Karpas-422 (cell line): ENCODE measurements at regions not wholly inside any gene's neighbourhood (a gene's known extent, or its start where the extent isn't known, plus 50 kb on each side); places are given as distances from the start of the nearest gene placed in this dataset.

Source experiments
- DNase-seq: peaks from one replicate; pipeline ENCODE4 v3.0.0-alpha.2; 2015
- H2AFZ ChIP-seq: fragments of 200-600 bp; sonication (generic); 2 replicates; pipeline ENCODE4 v1.6.1; 2014; ENCODE audit warnings: antibody characterized with exemption, low read length, mixed read lengths
- H3K27ac ChIP-seq: fragments of 200-600 bp; sonication (generic); 2 replicates; pipeline ENCODE4 v1.5.1; 2014; ENCODE audit warnings: mild to moderate bottlenecking, low read length, moderate library complexity
- H3K27me3 ChIP-seq: fragments of 200-600 bp; sonication (generic); 2 replicates; pipeline ENCODE4 v1.6.1; 2014; ENCODE audit warnings: low read length, mixed read lengths
- H3K36me3 ChIP-seq: fragments of 200-600 bp; sonication (generic); 2 replicates; pipeline ENCODE4 v1.6.1; 2014; ENCODE audit warnings: low read length, mixed read lengths; ENCODE audit not compliant: insufficient read depth
- H3K4me1 ChIP-seq: fragments of 200-600 bp; sonication (generic); 2 replicates; pipeline ENCODE4 v1.6.1; 2014; ENCODE audit warnings: mild to moderate bottlenecking, low read length, mixed read lengths
- H3K4me2 ChIP-seq: fragments of 200-600 bp; sonication (generic); 2 replicates; pipeline ENCODE4 v1.6.1; 2014; ENCODE audit warnings: low read length, low read depth, mild to moderate bottlenecking; ENCODE audit not compliant: poor library complexity, severe bottlenecking
- H3K4me3 ChIP-seq: fragments of 200-600 bp; sonication (generic); 2 replicates; pipeline ENCODE4 v1.5.1; 2014; ENCODE audit warnings: mild to moderate bottlenecking, antibody characterized with exemption, low read length, mixed read lengths
- H3K79me2 ChIP-seq: fragments of 200-600 bp; sonication (generic); 2 replicates; pipeline ENCODE4 v1.6.1; 2014; ENCODE audit warnings: mild to moderate bottlenecking, low read length, mixed read lengths
- H3K9ac ChIP-seq: fragments of 200-600 bp; sonication (generic); 2 replicates; pipeline ENCODE4 v1.6.0; 2014; ENCODE audit warnings: low read length
- H3K9me2 ChIP-seq: fragments of 200-600 bp; sonication (generic), shearing (Covaris generic); replicated peaks from 2 replicates; pipeline ENCODE4 v1.6.0; 2014; ENCODE audit warnings: mild to moderate bottlenecking, low read length, moderate library complexity; ENCODE audit not compliant: insufficient read depth
- H3K9me3 ChIP-seq: fragments of 300-700, 200-600 bp; sonication (generic); 2 replicates; pipeline ENCODE4 v1.6.1; 2014; ENCODE audit warnings: low read length, mixed read lengths
- H4K20me1 ChIP-seq: fragments of 200-600 bp; sonication (generic); 2 replicates; pipeline ENCODE4 v1.6.1; 2014; ENCODE audit warnings: mild to moderate bottlenecking, antibody characterized with exemption, low read length, low read depth; ENCODE audit not compliant: insufficient read depth

GRCh38 chr2:16487686-16488085 lies 177.9 kb downstream of the CYRIA start:
- Histone ChIP-seq H3K27ac (no peak overlapping the region), H3K9me3 (no peaks in the 10 kb centered on the region), H3K9ac (no peak overlapping the region), H3K27me3 (no peaks in the 10 kb centered on the region), H3K4me1 (no peaks in the 10 kb centered on the region), H3K4me2 (no peak overlapping the region), H4K20me1 (no peaks in the 10 kb centered on the region), H3K9me2 (no peaks in the 10 kb centered on the region), H3K36me3 (no peaks in the 10 kb centered on the region), H3K4me3 (no peak overlapping the region), H3K79me2 (no peaks in the 10 kb centered on the region), H2AFZ (no peak overlapping the region)
- peak; percentile 56 for DNase-seq

- Histone ChIP-seq H3K27me3 (no peaks in the 10 kb centered on the region), H3K79me2 (no peaks in the 10 kb centered on the region), H3K4me3 (no peak overlapping the region), H3K36me3 (no peaks in the 10 kb centered on the region), H3K9ac (no peak overlapping the region), H3K9me3 (no peaks in the 10 kb centered on the region), H3K27ac (no peak overlapping the region), H3K4me1 (no peaks in the 10 kb centered on the region), H3K4me2 (no peak overlapping the region), H4K20me1 (no peaks in the 10 kb centered on the region), H2AFZ (no peak overlapping the region), H3K9me2 (no peaks in the 10 kb centered on the region)
- DNase-seq: no peak
These were observed 180.4 kb downstream of the CYRIA start for GRCh38 chr2:16485251-16485650.

DNA sequence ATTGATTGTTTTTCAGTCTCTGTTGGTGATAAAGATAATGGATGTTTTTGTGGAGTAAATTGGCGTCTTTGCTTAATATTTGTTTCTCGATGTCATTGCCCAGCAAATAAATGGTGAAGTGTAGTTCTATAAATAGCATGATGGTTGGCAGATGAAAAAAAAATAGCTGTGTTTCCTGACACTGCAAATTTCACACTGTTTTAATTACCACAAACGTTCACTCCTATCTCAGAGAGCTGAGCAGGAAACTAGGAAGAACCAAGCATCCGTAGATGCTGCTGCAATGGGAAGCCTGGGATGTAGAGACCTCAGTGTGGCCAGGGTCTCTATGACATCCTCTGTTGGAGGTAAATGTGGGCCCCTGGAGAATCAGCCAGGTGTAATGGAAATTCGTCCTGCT lies 183.2 kb downstream of the CYRIA start:
- Histone ChIP-seq H3K9ac (no peak overlapping the region), H4K20me1 (no peaks in the 10 kb centered on the region), H3K4me2 (no peak overlapping the region), H3K79me2 (no peaks in the 10 kb centered on the region), H3K4me1 (no peaks in the 10 kb centered on the region), H3K4me3 (no peak overlapping the region), H3K9me2 (no peaks in the 10 kb centered on the region), H3K27me3 (no peaks in the 10 kb centered on the region), H2AFZ (no peak overlapping the region), H3K36me3 (no peaks in the 10 kb centered on the region), H3K27ac (no peak overlapping the region), H3K9me3 (no peaks in the 10 kb centered on the region)
- no peak for DNase-seq

- H3K4me3 ChIP-seq: no peak overlapping the region
- H3K27ac ChIP-seq: no peak overlapping the region
- H3K9ac ChIP-seq: no peak overlapping the region
- no peaks in the 10 kb centered on the region for H3K4me1 ChIP-seq
- no peak overlapping the region for H2AFZ ChIP-seq
- no peaks in the 10 kb centered on the region for H3K9me3 ChIP-seq
- H3K27me3 ChIP-seq: no peaks in the 10 kb centered on the region
- no peaks in the 10 kb centered on the region for H3K79me2 ChIP-seq
- no peaks in the 10 kb centered on the region for H4K20me1 ChIP-seq
- H3K4me2 ChIP-seq: no peak overlapping the region
- DNase-seq: no peak
- H3K36me3 ChIP-seq: no peaks in the 10 kb centered on the region
- H3K9me2 ChIP-seq: no peaks in the 10 kb centered on the region
These were observed 184.3 kb downstream of the CYRIA start for GRCh38 chr2:16481351-16481750.

DNA sequence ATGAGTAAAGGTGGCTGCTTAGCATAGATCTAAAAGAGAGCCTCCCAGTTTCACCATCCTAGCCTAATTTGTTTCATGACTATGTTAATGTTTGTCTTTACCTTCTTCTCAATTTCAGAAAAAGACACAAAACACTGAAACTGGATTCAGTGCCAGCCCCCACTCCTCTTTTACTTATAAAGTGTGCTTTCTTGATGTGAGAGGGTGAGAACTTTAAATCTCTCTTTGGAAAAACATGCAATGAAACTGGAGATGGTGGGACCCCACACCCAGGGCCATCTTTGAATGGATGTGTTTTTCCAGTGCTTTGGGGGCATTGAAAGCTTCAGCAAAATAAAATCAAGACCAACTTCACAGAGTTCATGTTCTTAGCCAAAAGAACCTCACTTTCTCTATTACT lies 185.9 kb downstream of the CYRIA start:
- Histone ChIP-seq H3K4me2 (no peak overlapping the region), H3K4me3 (no peak overlapping the region), H2AFZ (no peak overlapping the region), H3K9me3 (no peaks in the 10 kb centered on the region), H3K4me1 (no peaks in the 10 kb centered on the region), H3K27me3 (no peaks in the 10 kb centered on the region), H3K79me2 (no peaks in the 10 kb centered on the region), H3K9ac (no peak overlapping the region), H3K36me3 (no peaks in the 10 kb centered on the region), H3K9me2 (no peaks in the 10 kb centered on the region), H4K20me1 (no peaks in the 10 kb centered on the region), H3K27ac (no peak overlapping the region)
- DNase-seq: no peak

DNA sequence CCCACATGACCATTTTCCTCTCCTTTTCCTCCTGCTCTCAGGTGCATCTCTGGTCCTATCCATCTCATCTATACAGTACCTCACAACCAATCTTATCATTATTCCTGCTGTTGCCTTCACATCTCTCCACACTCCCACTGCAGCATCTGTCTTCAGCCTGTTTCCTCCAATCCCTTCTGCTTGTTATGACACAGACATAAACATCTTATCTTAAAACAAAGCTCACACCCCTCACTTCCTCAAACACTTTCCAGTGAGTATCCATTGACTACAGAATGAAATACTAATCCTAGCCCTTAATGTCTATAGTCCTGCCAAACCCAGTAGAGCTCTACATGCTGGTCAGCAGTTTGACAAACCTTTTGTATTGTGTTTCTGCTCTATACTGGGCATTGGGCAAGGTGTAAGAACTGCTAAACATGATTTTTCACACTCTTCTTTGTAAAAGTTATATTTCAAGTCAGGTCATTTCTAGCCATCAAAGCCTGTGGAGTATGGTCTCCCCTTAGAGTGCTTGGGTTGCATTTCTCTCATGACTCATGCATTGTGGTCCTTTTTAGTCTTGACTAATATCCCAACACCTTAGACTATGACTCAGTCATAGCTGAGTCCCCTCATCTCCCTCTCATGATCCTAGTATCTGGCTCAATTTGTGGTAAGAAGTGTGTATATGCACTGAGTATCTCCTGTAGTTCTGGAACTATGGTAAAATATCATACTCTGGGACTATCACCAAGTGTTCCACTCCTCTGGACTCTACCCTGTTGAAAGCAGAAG lies 187.0 kb downstream of the CYRIA start:
- Histone ChIP-seq H3K4me1 (no peaks in the 10 kb centered on the region), H3K36me3 (no peaks in the 10 kb centered on the region), H3K4me2 (no peak overlapping the region), H3K27me3 (no peaks in the 10 kb centered on the region), H4K20me1 (no peaks in the 10 kb centered on the region), H3K4me3 (no peak overlapping the region), H3K9me3 (no peaks in the 10 kb centered on the region), H3K9ac (no peak overlapping the region), H3K79me2 (no peaks in the 10 kb centered on the region), H2AFZ (no peak overlapping the region), H3K9me2 (no peaks in the 10 kb centered on the region), H3K27ac (no peak overlapping the region)
- no peak for DNase-seq

DNA sequence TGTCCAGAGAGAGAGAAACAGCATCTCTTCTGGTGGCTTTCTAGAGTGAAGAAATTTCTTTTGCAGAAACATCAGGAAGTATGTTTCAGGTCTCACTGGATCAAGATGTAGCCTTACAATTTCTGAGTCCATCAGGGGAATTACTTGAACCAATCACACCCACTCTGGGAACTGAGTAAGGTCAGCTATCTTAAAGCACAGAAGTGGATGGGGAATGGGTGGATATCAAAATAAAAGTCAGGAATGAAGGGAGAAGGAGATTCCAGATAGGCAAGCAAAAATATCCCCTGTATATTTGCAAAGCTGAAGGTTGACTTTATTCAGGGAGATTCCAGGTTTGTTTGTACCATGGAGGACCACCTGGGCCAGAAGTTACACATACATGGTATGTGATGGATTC lies 188.0 kb downstream of the CYRIA start:
- H3K9me3 ChIP-seq: no peaks in the 10 kb centered on the region
- H3K79me2 ChIP-seq: no peaks in the 10 kb centered on the region
- no peak for DNase-seq

DNA sequence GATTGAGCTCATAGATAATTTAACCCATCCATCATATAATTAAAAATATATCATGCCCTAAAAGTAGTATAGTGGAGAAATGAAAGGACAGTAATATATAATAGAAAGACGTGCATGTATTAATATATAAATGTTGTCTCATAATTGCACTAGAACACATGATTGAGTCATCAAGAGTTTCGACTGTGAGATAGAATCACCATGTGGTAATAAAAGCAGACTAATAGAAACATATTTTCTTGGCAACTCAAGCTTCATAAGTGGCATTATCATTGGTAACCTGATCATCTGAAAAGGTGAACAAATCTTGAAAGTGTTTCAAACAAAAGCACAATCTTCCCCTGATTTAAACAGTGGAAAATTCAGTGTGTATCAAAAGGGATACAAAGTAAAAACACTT lies 188.8 kb downstream of the CYRIA start:
- H3K27me3 ChIP-seq: no peaks in the 10 kb centered on the region

More for the DNA sequence above, 188.0 kb downstream of the CYRIA start:
- no peak overlapping the region for H3K27ac ChIP-seq
- H2AFZ ChIP-seq: no peak overlapping the region
- no peak overlapping the region for H3K4me3 ChIP-seq
- no peaks in the 10 kb centered on the region for H3K4me1 ChIP-seq
- no peak overlapping the region for H3K4me2 ChIP-seq
- H3K36me3 ChIP-seq: no peaks in the 10 kb centered on the region
- H4K20me1 ChIP-seq: no peaks in the 10 kb centered on the region
- H3K9ac ChIP-seq: no peak overlapping the region
- no peaks in the 10 kb centered on the region for H3K27me3 ChIP-seq
- H3K9me2 ChIP-seq: no peaks in the 10 kb centered on the region

More for the DNA sequence above, 188.8 kb downstream of the CYRIA start:
- no peak overlapping the region for H3K27ac ChIP-seq
- no peak for DNase-seq
- no peak overlapping the region for H2AFZ ChIP-seq
- H4K20me1 ChIP-seq: no peaks in the 10 kb centered on the region
- no peak overlapping the region for H3K9ac ChIP-seq
- no peaks in the 10 kb centered on the region for H3K36me3 ChIP-seq
- no peaks in the 10 kb centered on the region for H3K9me2 ChIP-seq
- no peaks in the 10 kb centered on the region for H3K9me3 ChIP-seq
- H3K4me1 ChIP-seq: no peaks in the 10 kb centered on the region
- no peaks in the 10 kb centered on the region for H3K79me2 ChIP-seq
- no peak overlapping the region for H3K4me2 ChIP-seq
- no peak overlapping the region for H3K4me3 ChIP-seq
